Daoy (cell line): ENCODE measurements at regions not wholly inside any gene's neighbourhood (a gene's known extent, or its start where the extent isn't known, plus 50 kb on each side); places are given as distances from the start of the nearest gene placed in this dataset.
A peak's percentile ranks its signal among the peaks of the same experiment; 100 is the strongest.
"Not testable (repeated sequence)": the region's sequence is repeated elsewhere in the genome, so short reads cannot be mapped to it uniquely, and the experiment has no call there.

Experiments used
- DNase-seq: peaks from one replicate; pipeline ENCODE4 v3.0.0-alpha.2; 2015; ENCODE audit warnings: low read depth

- DNase-seq = not testable (repeated sequence)
These were observed 452.3 kb downstream of the MRPL39 start for GRCh38 chr21:25155020-25155419.

- no peak for DNase-seq
These were observed 458.3 kb downstream of the MRPL39 start for GRCh38 chr21:25149022-25149421.

- DNase-seq = no peak
These were observed 467.9 kb downstream of the MRPL39 start for GRCh38 chr21:25139414-25139813.

- DNase-seq = no peak
These were observed 473.3 kb downstream of the MRPL39 start for GRCh38 chr21:25133939-25134338.

GRCh38 chr21:25127811-25128210 is 479.5 kb downstream of the MRPL39 start:
- DNase-seq = no peak

GRCh38 chr21:25127007-25127406 is 480.3 kb downstream of the MRPL39 start:
- no peak for DNase-seq

- DNase-seq = no peak
These were observed 480.7 kb downstream of the MRPL39 start for GRCh38 chr21:25126564-25126963.

GRCh38 chr21:25118648-25119047 is 488.6 kb downstream of the MRPL39 start:
- DNase-seq = no peak

- no peak for DNase-seq
These were observed 492.3 kb downstream of the MRPL39 start for GRCh38 chr21:25115021-25115420.

GRCh38 chr21:25107708-25108107 is 499.6 kb downstream of the MRPL39 start:
- peak; percentile 32 for DNase-seq

GRCh38 chr21:25103500-25104207 is 503.6 kb downstream of the MRPL39 start:
- no peak for DNase-seq

GRCh38 chr21:25097648-25098047 is 509.6 kb downstream of the MRPL39 start:
- DNase-seq = no peak

GRCh38 chr21:25094695-25095094 is 512.6 kb downstream of the MRPL39 start:
- no peak for DNase-seq

GRCh38 chr21:25092441-25093011 is 514.8 kb downstream of the MRPL39 start:
- DNase-seq = no peak

- no peak for DNase-seq
These were observed 526.2 kb downstream of the MRPL39 start for GRCh38 chr21:25081096-25081495.

GRCh38 chr21:25080661-25081060 is 526.6 kb downstream of the MRPL39 start:
- DNase-seq = no peak

GRCh38 chr21:25080141-25080540 is 527.1 kb downstream of the MRPL39 start:
- DNase-seq = no peak

GRCh38 chr21:25079053-25079452 is 528.2 kb downstream of the MRPL39 start:
- no peak for DNase-seq

GRCh38 chr21:25062061-25062460 is 545.2 kb downstream of the MRPL39 start:
- no peak for DNase-seq

- DNase-seq = no peak
These were observed 552.6 kb downstream of the MRPL39 start for GRCh38 chr21:25054689-25055088.

GRCh38 chr21:25039461-25040380 is 567.6 kb downstream of the MRPL39 start:
- DNase-seq = no peak

- no peak for DNase-seq
These were observed 570.5 kb downstream of the MRPL39 start for GRCh38 chr21:25036775-25037174.

GRCh38 chr21:25031750-25032149 is 575.5 kb downstream of the MRPL39 start:
- no peak for DNase-seq
